ENCODE measurements at regions not wholly inside any gene's neighbourhood (a gene's known extent, or its start where the extent isn't known, plus 50 kb on each side); places are given as distances from the start of the nearest gene placed in this dataset.

DNA sequence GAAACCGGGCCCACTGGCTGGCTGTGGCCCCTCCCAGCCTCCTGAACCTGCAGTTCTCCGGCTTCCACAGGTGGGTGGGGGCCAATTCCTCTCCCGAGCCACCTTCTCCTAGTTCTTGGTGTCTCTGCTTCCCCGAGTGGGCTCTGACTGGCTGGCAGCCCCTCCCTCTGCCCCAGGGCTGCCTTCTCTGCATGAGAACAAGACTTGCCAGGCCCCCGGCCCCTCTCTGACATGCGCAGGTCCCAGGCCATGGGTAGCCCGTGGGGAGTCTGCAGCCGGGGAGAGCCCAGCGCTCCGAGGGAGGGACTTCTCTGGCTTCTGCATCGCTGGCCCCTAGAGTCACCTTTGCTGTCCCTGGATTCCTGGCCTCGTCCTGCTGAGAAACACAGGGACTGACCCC, 421.7 kb downstream of the IRX2 start:
- H3K27me3 ChIP-seq (replicated peaks; ENCODE audit: insufficient read depth): no peaks in the 10 kb centered on the region
- ATAC-seq (ENCODE audit: insufficient number of reproducible peaks, low FRiP score, low read depth): no peak
- H3K4me3 ChIP-seq: no peak overlapping the region
- H3K36me3 ChIP-seq: no peaks in the 10 kb centered on the region
- no peaks in the 10 kb centered on the region for H3K9me3 ChIP-seq
- TF ChIP-seq, protein P1, sequence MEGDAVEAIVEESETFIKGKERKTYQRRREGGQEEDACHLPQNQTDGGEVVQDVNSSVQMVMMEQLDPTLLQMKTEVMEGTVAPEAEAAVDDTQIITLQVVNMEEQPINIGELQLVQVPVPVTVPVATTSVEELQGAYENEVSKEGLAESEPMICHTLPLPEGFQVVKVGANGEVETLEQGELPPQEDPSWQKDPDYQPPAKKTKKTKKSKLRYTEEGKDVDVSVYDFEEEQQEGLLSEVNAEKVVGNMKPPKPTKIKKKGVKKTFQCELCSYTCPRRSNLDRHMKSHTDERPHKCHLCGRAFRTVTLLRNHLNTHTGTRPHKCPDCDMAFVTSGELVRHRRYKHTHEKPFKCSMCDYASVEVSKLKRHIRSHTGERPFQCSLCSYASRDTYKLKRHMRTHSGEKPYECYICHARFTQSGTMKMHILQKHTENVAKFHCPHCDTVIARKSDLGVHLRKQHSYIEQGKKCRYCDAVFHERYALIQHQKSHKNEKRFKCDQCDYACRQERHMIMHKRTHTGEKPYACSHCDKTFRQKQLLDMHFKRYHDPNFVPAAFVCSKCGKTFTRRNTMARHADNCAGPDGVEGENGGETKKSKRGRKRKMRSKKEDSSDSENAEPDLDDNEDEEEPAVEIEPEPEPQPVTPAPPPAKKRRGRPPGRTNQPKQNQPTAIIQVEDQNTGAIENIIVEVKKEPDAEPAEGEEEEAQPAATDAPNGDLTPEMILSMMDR (IDR thresholded peaks at IDR 0.05): no peak
- H3K4me1 ChIP-seq (ENCODE audit: control insufficient read depth in 1 of 2, low read depth in 2 of 2): no peaks in the 10 kb centered on the region
- no peak overlapping the region for H3K27ac ChIP-seq
- no peak for DNase-seq (ENCODE audit: low spot score)

DNA sequence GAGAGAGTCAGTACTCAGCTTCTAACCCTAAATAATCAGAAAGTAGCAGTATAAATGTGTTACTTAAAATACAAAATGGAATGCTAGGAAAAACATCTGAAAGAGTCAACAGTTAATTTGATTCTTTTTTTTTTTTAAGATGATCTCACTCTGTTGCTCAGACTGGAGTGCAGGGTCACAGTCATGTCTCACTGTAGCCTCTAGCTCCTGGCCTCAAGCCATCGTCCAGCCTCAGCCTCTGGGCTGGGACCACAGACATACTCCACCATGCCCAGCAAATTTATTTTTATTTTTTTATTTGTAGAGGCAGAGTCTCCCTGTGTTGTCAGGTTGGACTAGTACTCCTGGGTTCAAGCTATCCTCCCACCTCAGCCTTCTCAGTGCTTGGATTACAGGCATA, 424.9 kb downstream of the IRX2 start:
- no peak overlapping the region for H3K4me3 ChIP-seq
- H3K4me1 ChIP-seq (ENCODE audit: control insufficient read depth in 1 of 2, low read depth in 2 of 2): no peaks in the 10 kb centered on the region
- TF ChIP-seq, protein P1 (IDR thresholded peaks at IDR 0.05): no peak
- ATAC-seq (ENCODE audit: insufficient number of reproducible peaks, low FRiP score, low read depth) (no peak), DNase-seq (ENCODE audit: low spot score) (no peak)
- no peaks in the 10 kb centered on the region for H3K9me3 ChIP-seq
- H3K27me3 ChIP-seq (replicated peaks; ENCODE audit: insufficient read depth): no peaks in the 10 kb centered on the region
- H3K27ac ChIP-seq: no peak overlapping the region
- no peaks in the 10 kb centered on the region for H3K36me3 ChIP-seq

DNA sequence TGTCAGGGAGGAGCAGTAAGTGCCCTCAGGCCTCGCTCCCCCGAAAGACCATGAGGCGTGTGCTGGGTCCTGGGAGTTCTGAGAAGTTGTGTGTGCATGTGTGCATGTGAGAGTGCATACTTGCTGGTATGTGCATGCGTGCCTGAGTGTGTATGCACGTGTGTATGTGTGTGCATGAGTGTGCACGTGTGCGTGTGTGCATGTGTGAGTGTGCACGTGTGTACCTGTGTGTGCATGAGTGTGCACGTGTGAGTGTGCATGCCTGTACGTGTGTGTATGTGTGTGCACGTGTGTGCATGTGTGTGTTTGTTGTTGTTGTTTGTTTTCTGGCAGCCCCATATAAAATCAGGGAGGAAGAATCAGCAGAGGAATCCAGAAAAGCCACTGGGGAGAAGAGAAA, 426.7 kb downstream of the IRX2 start:
- DNase-seq (ENCODE audit: low spot score): no peak

DNA sequence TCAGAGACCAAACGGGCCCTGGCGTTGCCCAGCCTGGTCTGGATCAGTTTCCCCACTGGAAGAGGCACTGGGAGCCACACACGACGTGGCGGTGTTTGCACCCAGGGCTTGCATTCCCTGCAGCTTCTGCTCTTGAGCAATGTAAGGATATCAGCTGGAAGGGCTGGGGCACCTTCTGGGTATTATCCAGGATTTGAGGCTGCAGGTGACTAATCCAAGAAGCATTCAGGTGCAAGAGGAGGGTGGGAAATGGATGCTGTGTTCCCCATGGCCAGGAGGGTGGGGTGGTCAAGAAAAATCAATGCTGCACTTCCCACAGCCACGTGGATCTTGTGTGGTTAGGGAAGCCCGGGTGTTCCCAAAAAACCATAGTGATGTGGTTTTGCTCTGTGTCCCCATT, 430.9 kb downstream of the IRX2 start:
- H3K36me3 ChIP-seq: no peaks in the 10 kb centered on the region
- H3K4me1 ChIP-seq (ENCODE audit: control insufficient read depth in 1 of 2, low read depth in 2 of 2): no peaks in the 10 kb centered on the region
- TF ChIP-seq, protein P1 (IDR thresholded peaks at IDR 0.05): no peak
- no peak overlapping the region for H3K27ac ChIP-seq
- H3K4me3 ChIP-seq: no peak overlapping the region
- no peak for ATAC-seq (ENCODE audit: insufficient number of reproducible peaks, low FRiP score, low read depth)
- no peak for DNase-seq (ENCODE audit: low spot score)
- H3K27me3 ChIP-seq (replicated peaks; ENCODE audit: insufficient read depth): no peaks in the 10 kb centered on the region
- H3K9me3 ChIP-seq: no peaks in the 10 kb centered on the region

More for the DNA sequence above, 426.7 kb downstream of the IRX2 start:
- Histone ChIP-seq H3K9me3 (no peaks in the 10 kb centered on the region), H3K27ac (no peak overlapping the region), H3K27me3 (replicated peaks; ENCODE audit: insufficient read depth) (no peaks in the 10 kb centered on the region), H3K4me3 (no peak overlapping the region), H3K36me3 (no peaks in the 10 kb centered on the region), H3K4me1 (ENCODE audit: control insufficient read depth in 1 of 2, low read depth in 2 of 2) (no peaks in the 10 kb centered on the region)
- TF ChIP-seq, protein P1 (IDR thresholded peaks at IDR 0.05): no peak
- ATAC-seq (ENCODE audit: insufficient number of reproducible peaks, low FRiP score, low read depth): no peak

DNA sequence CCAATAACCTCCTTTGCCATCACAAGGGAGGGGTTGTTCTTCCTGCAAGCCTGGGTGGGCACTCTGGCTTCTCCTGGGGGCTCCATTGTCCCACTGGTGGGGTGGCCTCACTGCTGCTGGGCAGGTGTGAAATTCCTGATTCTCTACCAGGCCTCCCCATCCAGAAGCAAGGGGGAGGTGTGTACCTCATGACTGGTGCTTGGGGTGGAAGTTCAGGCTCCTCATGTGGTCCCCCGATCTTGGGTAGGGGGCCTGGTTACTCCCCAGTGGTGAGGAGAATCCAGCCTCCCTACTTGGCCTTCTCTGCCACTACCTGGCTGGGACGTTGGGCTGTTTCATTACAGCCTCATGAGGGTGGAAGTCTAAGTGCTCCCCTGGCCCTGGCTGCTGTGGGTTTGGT, 433.9 kb downstream of the IRX2 start:
- no peak for ATAC-seq (ENCODE audit: insufficient number of reproducible peaks, low FRiP score, low read depth)
- TF ChIP-seq, protein P1 (IDR thresholded peaks at IDR 0.05): no peak
- no peaks in the 10 kb centered on the region for H3K4me1 ChIP-seq (ENCODE audit: control insufficient read depth in 1 of 2, low read depth in 2 of 2)
- no peaks in the 10 kb centered on the region for H3K27me3 ChIP-seq (replicated peaks; ENCODE audit: insufficient read depth)
- no peaks in the 10 kb centered on the region for H3K9me3 ChIP-seq
- H3K27ac ChIP-seq: no peak overlapping the region
- H3K4me3 ChIP-seq: no peak overlapping the region
- H3K36me3 ChIP-seq: no peaks in the 10 kb centered on the region
- DNase-seq (ENCODE audit: low spot score): no peak
